ENCODE measurements at regions not wholly inside any gene's neighbourhood (a gene's known extent, or its start where the extent isn't known, plus 50 kb on each side); places are given as distances from the start of the nearest gene placed in this dataset.

- Histone ChIP-seq H3K36me3 (ENCODE audit: control insufficient read depth in 2 of 2, extremely low read depth in 1 of 2, insufficient read depth in 2 of 2, low read length in 2 of 2) (no peaks in the 10 kb centered on the region), H3K9me1 (ENCODE audit: control insufficient read depth, extremely low read depth, insufficient read depth, low read length) (no peaks in the 10 kb centered on the region), H3K27ac (ENCODE audit: control insufficient read depth, insufficient read depth, low read length) (no peak overlapping the region), H2AFZ (ENCODE audit: control insufficient read depth, low read length) (no peak overlapping the region), H3K4me3 (ENCODE audit: control insufficient read depth in 2 of 3, extremely low read depth in 1 of 3, insufficient read depth in 2 of 3, low read depth in 1 of 3, low read length in 3 of 3) (no peak overlapping the region), H3K4me2 (ENCODE audit: control insufficient read depth, extremely low read depth, insufficient read depth, low read depth, low read length) (no peak overlapping the region), H3K79me2 (ENCODE audit: control insufficient read depth, insufficient read depth, low read length) (no peaks in the 10 kb centered on the region), H3K9ac (ENCODE audit: control insufficient read depth, extremely low read depth, insufficient read depth, low read length) (no peak overlapping the region), H4K20me1 (ENCODE audit: control insufficient read depth, extremely low read depth, insufficient read depth, low read length) (no peaks in the 10 kb centered on the region), H3K9me3 (ENCODE audit: control insufficient read depth, low read depth, low read length) (no peaks in the 10 kb centered on the region), H3K27me3 (ENCODE audit: control insufficient read depth, extremely low read depth, insufficient read depth, low read length) (no peaks in the 10 kb centered on the region), H3K4me1 (ENCODE audit: control insufficient read depth, extremely low read depth, insufficient read depth, low read length) (no peaks in the 10 kb centered on the region)
- TF ChIP-seq CTCF (optimal IDR thresholded peaks at IDR 0.05 in 1 of 3, IDR thresholded peaks at IDR 0.05 in 1 of 3, conservative IDR thresholded peaks at IDR 0.05 in 1 of 3; ENCODE audit: extremely low read depth in 1 of 3, insufficient read depth in 2 of 3, low read length in 3 of 3) (no peak), EZH2 (IDR thresholded peaks at IDR 0.05; ENCODE audit: low read length) (no peak)
- dilution Hi-C loops (cut with MboI; ENCODE audit: extremely low pct_ligation_motif_present, low sequenced_read_pairs) = no loop called here
- FAIRE-seq (no peak), DNase-seq (ENCODE audit: low read depth, low spot score) (no peak)
These were observed 214.8 kb upstream of the MOCS1 start for GRCh38 chr6:40148882-40149573.

GRCh38 chr6:40146902-40147301 is 212.6 kb upstream of the MOCS1 start:
- H3K9me1 ChIP-seq (ENCODE audit: control insufficient read depth, extremely low read depth, insufficient read depth, low read length) = no peaks in the 10 kb centered on the region
- no peaks in the 10 kb centered on the region for H3K4me1 ChIP-seq (ENCODE audit: control insufficient read depth, extremely low read depth, insufficient read depth, low read length)
- H3K4me3 ChIP-seq (ENCODE audit: control insufficient read depth in 2 of 3, extremely low read depth in 1 of 3, insufficient read depth in 2 of 3, low read depth in 1 of 3, low read length in 3 of 3) = no peak overlapping the region
- no peaks in the 10 kb centered on the region for H3K27me3 ChIP-seq (ENCODE audit: control insufficient read depth, extremely low read depth, insufficient read depth, low read length)
- FAIRE-seq = no peak
- H3K27ac ChIP-seq (ENCODE audit: control insufficient read depth, insufficient read depth, low read length) = no peak overlapping the region
- DNase-seq (ENCODE audit: low read depth, low spot score) = no peak
- no peak overlapping the region for H2AFZ ChIP-seq (ENCODE audit: control insufficient read depth, low read length)
- no peak overlapping the region for H3K9ac ChIP-seq (ENCODE audit: control insufficient read depth, extremely low read depth, insufficient read depth, low read length)
- H3K9me3 ChIP-seq (ENCODE audit: control insufficient read depth, low read depth, low read length) = no peaks in the 10 kb centered on the region
- no peak overlapping the region for H3K4me2 ChIP-seq (ENCODE audit: control insufficient read depth, extremely low read depth, insufficient read depth, low read depth, low read length)
- H3K79me2 ChIP-seq (ENCODE audit: control insufficient read depth, insufficient read depth, low read length) = no peaks in the 10 kb centered on the region
- H3K36me3 ChIP-seq (ENCODE audit: control insufficient read depth in 2 of 2, extremely low read depth in 1 of 2, insufficient read depth in 2 of 2, low read length in 2 of 2) = no peaks in the 10 kb centered on the region
- TF ChIP-seq EZH2 (IDR thresholded peaks at IDR 0.05; ENCODE audit: low read length) (no peak), CTCF (optimal IDR thresholded peaks at IDR 0.05 in 1 of 3, IDR thresholded peaks at IDR 0.05 in 1 of 3, conservative IDR thresholded peaks at IDR 0.05 in 1 of 3; ENCODE audit: extremely low read depth in 1 of 3, insufficient read depth in 2 of 3, low read length in 3 of 3) (no peak)
- H4K20me1 ChIP-seq (ENCODE audit: control insufficient read depth, extremely low read depth, insufficient read depth, low read length) = no peaks in the 10 kb centered on the region
- dilution Hi-C loops (cut with MboI; ENCODE audit: extremely low pct_ligation_motif_present, low sequenced_read_pairs) = no loop called here

All from keratinocyte (primary cell).